Medulla oblongata (tissue), 1 donor: ENCODE measurements at regions not wholly inside any gene's neighbourhood (a gene's known extent, or its start where the extent isn't known, plus 50 kb on each side); places are given as distances from the start of the nearest gene placed in this dataset.
"Not testable (repeated sequence)": the region's sequence is repeated elsewhere in the genome, so short reads cannot be mapped to it uniquely, and the experiment has no call there.

Source experiments
- DNase-seq: peaks from one replicate; pipeline ENCODE4 v3.0.0-alpha.2; 2015; ENCODE audit errors: extremely low spot score

GRCh38 chr11:29255401-29255800, 761.4 kb downstream of the KCNA4 start:
- no peak for DNase-seq

GRCh38 chr11:29251738-29252137, 765.1 kb downstream of the KCNA4 start:
- no peak for DNase-seq

- DNase-seq, result no peak
Observed at GRCh38 chr11:29249713-29250112, 767.1 kb downstream of the KCNA4 start.

- no peak for DNase-seq
Observed at GRCh38 chr11:29244355-29244754, 772.5 kb downstream of the KCNA4 start.

- DNase-seq, result no peak
Observed at GRCh38 chr11:29243616-29244015, 773.2 kb downstream of the KCNA4 start.

- no peak for DNase-seq
Observed at GRCh38 chr11:29231991-29232390, 784.8 kb downstream of the KCNA4 start.

GRCh38 chr11:29231586-29231985, 785.2 kb downstream of the KCNA4 start:
- no peak for DNase-seq

GRCh38 chr11:29227811-29228210, 789.0 kb downstream of the KCNA4 start:
- no peak for DNase-seq

- DNase-seq, result no peak
Observed at GRCh38 chr11:29224739-29225384, 792.0 kb downstream of the KCNA4 start.

GRCh38 chr11:29219531-29219930, 797.3 kb downstream of the KCNA4 start:
- not testable (repeated sequence) for DNase-seq

GRCh38 chr11:29217901-29218300, 798.9 kb downstream of the KCNA4 start:
- DNase-seq, result no peak

- DNase-seq, result no peak
Observed at GRCh38 chr11:29214833-29215232, 802.0 kb downstream of the KCNA4 start.

- no peak for DNase-seq
Observed at GRCh38 chr11:29211202-29211601, 805.6 kb downstream of the KCNA4 start.

GRCh38 chr11:29210426-29210825, 806.4 kb downstream of the KCNA4 start:
- no peak for DNase-seq

- DNase-seq, result no peak
Observed at GRCh38 chr11:29208117-29208516, 808.7 kb downstream of the KCNA4 start.

- DNase-seq, result no peak
Observed at GRCh38 chr11:29200791-29201562, 815.9 kb downstream of the KCNA4 start.

- DNase-seq, result no peak
Observed at GRCh38 chr11:29190313-29190712, 826.5 kb downstream of the KCNA4 start.

- no peak for DNase-seq
Observed at GRCh38 chr11:29187215-29187614, 829.6 kb downstream of the KCNA4 start.

GRCh38 chr11:29184939-29185890, 831.6 kb downstream of the KCNA4 start:
- DNase-seq, result no peak

GRCh38 chr11:29183301-29183700, 833.5 kb downstream of the KCNA4 start:
- DNase-seq, result no peak

GRCh38 chr11:29173660-29174062, 843.2 kb downstream of the KCNA4 start:
- no peak for DNase-seq

GRCh38 chr11:29171360-29171950, 845.4 kb downstream of the KCNA4 start:
- DNase-seq, result no peak
